ENCODE measurements at regions not wholly inside any gene's neighbourhood (a gene's known extent, or its start where the extent isn't known, plus 50 kb on each side); places are given as distances from the start of the nearest gene placed in this dataset.

GRCh38 chr6:21977346-21977745 lies 319.5 kb downstream of the PRL start:
- Histone ChIP-seq H3K9me1 (ENCODE audit: control insufficient read depth, extremely low read depth, insufficient read depth, low read length) (no peaks in the 10 kb centered on the region), H2AFZ (ENCODE audit: control insufficient read depth, low read length) (no peak overlapping the region), H4K20me1 (ENCODE audit: control insufficient read depth, extremely low read depth, insufficient read depth, low read length) (no peaks in the 10 kb centered on the region), H3K4me3 (ENCODE audit: control insufficient read depth in 2 of 3, extremely low read depth in 1 of 3, insufficient read depth in 2 of 3, low read depth in 1 of 3, low read length in 3 of 3) (no peak overlapping the region), H3K9me3 (ENCODE audit: control insufficient read depth, low read depth, low read length) (no peaks in the 10 kb centered on the region), H3K4me2 (ENCODE audit: control insufficient read depth, extremely low read depth, insufficient read depth, low read depth, low read length) (no peak overlapping the region), H3K27ac (ENCODE audit: control insufficient read depth, insufficient read depth, low read length) (no peak overlapping the region), H3K79me2 (ENCODE audit: control insufficient read depth, insufficient read depth, low read length) (no peaks in the 10 kb centered on the region), H3K36me3 (ENCODE audit: control insufficient read depth in 2 of 2, extremely low read depth in 1 of 2, insufficient read depth in 2 of 2, low read length in 2 of 2) (no peaks in the 10 kb centered on the region), H3K27me3 (ENCODE audit: control insufficient read depth, extremely low read depth, insufficient read depth, low read length) (no peaks in the 10 kb centered on the region), H3K4me1 (ENCODE audit: control insufficient read depth, extremely low read depth, insufficient read depth, low read length) (no peaks in the 10 kb centered on the region), H3K9ac (ENCODE audit: control insufficient read depth, extremely low read depth, insufficient read depth, low read length) (no peak overlapping the region)
- FAIRE-seq: no peak
- dilution Hi-C loops (cut with MboI; ENCODE audit: extremely low pct_ligation_motif_present, low sequenced_read_pairs): no loop called here
- no peak for TF ChIP-seq EZH2 (IDR thresholded peaks at IDR 0.05; ENCODE audit: low read length)
- no peak for TF ChIP-seq CTCF (optimal IDR thresholded peaks at IDR 0.05 in 1 of 3, IDR thresholded peaks at IDR 0.05 in 1 of 3, conservative IDR thresholded peaks at IDR 0.05 in 1 of 3; ENCODE audit: extremely low read depth in 1 of 3, insufficient read depth in 2 of 3, low read length in 3 of 3)
- no peak for DNase-seq (ENCODE audit: low read depth, low spot score)

GRCh38 chr6:21981235-21981833 lies 315.5 kb downstream of the PRL start:
- no peak overlapping the region for H3K4me3 ChIP-seq (ENCODE audit: control insufficient read depth in 2 of 3, extremely low read depth in 1 of 3, insufficient read depth in 2 of 3, low read depth in 1 of 3, low read length in 3 of 3)
- H3K4me2 ChIP-seq (ENCODE audit: control insufficient read depth, extremely low read depth, insufficient read depth, low read depth, low read length): no peak overlapping the region
- TF ChIP-seq EZH2 (IDR thresholded peaks at IDR 0.05; ENCODE audit: low read length) (no peak), CTCF (optimal IDR thresholded peaks at IDR 0.05 in 1 of 3, IDR thresholded peaks at IDR 0.05 in 1 of 3, conservative IDR thresholded peaks at IDR 0.05 in 1 of 3; ENCODE audit: extremely low read depth in 1 of 3, insufficient read depth in 2 of 3, low read length in 3 of 3) (no peak)
- H3K4me1 ChIP-seq (ENCODE audit: control insufficient read depth, extremely low read depth, insufficient read depth, low read length): no peaks in the 10 kb centered on the region
- no peaks in the 10 kb centered on the region for H3K9me1 ChIP-seq (ENCODE audit: control insufficient read depth, extremely low read depth, insufficient read depth, low read length)
- H2AFZ ChIP-seq (ENCODE audit: control insufficient read depth, low read length): peak overlapping the region; percentile 85
- no peak for FAIRE-seq
- no peaks in the 10 kb centered on the region for H3K27me3 ChIP-seq (ENCODE audit: control insufficient read depth, extremely low read depth, insufficient read depth, low read length)
- H3K9ac ChIP-seq (ENCODE audit: control insufficient read depth, extremely low read depth, insufficient read depth, low read length): no peak overlapping the region
- no peaks in the 10 kb centered on the region for H4K20me1 ChIP-seq (ENCODE audit: control insufficient read depth, extremely low read depth, insufficient read depth, low read length)
- DNase-seq (ENCODE audit: low read depth, low spot score): no peak
- no peaks in the 10 kb centered on the region for H3K9me3 ChIP-seq (ENCODE audit: control insufficient read depth, low read depth, low read length)
- no peaks in the 10 kb centered on the region for H3K36me3 ChIP-seq (ENCODE audit: control insufficient read depth in 2 of 2, extremely low read depth in 1 of 2, insufficient read depth in 2 of 2, low read length in 2 of 2)
- no peak overlapping the region for H3K27ac ChIP-seq (ENCODE audit: control insufficient read depth, insufficient read depth, low read length)
- no peaks in the 10 kb centered on the region for H3K79me2 ChIP-seq (ENCODE audit: control insufficient read depth, insufficient read depth, low read length)
- dilution Hi-C loops (cut with MboI; ENCODE audit: extremely low pct_ligation_motif_present, low sequenced_read_pairs): no loop called here

Measured in keratinocyte (primary cell).